Stimulated activated CD8-positive, alpha-beta memory T cell treated with anti-CD3 and anti-CD28 coated beads, Interleukin-2, amount 100 ng/mL, for 48 hours (primary cell): ENCODE measurements at regions not wholly inside any gene's neighbourhood (a gene's known extent, or its start where the extent isn't known, plus 50 kb on each side); places are given as distances from the start of the nearest gene placed in this dataset.
"Not testable (repeated sequence)": the region's sequence is repeated elsewhere in the genome, so short reads cannot be mapped to it uniquely, and the experiment has no call there.

Experiments
- DNase-seq, 2 donors: peaks; one replicate each; pipeline ENCODE4 v3.0.0-alpha.2; 2020; ENCODE audit warnings: low read depth in 2 of 2

DNA sequence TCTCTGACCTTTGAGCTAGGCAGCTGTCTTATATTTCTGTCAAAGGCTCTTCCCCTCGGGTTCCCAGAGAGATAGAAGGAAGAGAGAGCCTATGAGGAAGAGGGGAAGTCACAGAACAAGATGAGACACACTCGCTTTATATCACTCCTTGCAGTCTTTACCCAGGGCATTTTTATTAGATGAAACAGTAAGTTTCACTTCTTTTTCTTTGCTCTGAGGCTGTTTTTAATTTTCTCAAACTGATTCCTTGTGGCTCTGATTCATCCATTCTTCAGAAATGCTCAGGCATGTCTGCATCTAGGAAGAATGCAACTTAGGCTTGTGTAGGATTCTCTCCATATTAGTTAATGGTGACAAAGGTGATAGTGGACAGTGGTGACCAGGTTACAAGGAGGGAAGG, 132.9 kb upstream of the CHD1 start:
- no peak for DNase-seq

DNA sequence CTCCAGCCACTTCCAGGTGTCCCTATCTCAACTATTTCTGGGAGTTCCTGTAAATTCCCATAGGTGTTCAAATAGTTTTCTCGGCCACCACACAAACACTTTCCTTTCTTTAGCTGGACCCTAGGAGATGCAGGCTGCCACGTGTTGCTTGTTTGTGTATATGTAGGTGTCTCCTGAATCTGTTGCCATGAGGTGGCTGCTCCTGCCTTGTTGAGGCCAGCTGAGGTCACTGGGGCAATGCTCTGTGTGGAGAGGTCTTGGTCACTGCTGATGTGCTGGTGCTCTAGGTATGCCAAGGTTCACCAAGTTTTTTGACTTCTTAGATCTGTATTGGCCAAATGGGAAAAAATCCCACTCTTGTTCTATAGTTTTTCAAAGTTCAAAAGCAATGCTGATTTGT, 132.5 kb upstream of the CHD1 start:
- no peak for DNase-seq

DNA sequence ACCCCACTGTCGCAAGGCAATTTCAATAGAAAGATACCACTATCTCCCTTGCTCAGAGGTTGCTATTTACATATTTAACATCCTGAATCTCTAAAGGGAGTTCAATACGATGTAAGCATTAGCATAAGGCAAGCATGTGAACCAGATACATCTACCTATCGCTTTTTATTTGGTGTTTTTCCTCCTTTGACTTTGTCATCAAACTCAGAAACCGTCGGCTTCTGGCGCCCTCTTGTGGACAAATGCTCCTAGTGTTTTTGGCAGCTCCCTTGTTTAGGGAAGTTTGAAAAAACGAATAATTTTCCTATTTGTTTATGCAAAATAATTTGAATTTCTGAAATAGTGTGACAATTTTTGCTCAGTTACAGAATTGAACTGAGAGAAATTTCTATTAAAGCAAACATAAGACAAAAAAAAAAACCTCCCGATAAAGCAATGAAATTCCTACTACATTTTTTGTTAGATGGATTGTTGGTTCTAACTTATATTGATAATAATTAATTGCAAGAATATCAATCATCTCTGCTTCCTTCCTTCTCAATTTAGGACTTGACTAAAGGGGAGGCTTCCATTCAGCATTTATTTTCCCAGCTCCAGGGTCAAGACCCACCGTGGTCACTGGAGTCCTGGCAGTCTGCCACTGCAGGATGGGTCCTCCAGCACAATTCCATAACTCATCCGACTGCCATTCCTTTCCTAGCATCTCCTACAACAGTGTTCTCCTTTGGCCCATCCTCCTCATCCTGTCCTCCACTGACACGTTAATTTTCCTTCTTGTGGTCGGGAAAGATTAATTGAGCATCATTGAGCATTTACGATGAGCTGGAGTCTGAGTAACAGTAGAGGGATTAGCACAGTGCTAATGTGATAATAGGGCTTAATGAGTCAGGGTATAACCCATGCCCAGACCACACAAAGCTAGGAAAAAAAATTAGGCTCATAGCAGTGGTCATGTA, 131.8 kb upstream of the CHD1 start:
- peak; percentile 62 to 74 for DNase-seq

DNA sequence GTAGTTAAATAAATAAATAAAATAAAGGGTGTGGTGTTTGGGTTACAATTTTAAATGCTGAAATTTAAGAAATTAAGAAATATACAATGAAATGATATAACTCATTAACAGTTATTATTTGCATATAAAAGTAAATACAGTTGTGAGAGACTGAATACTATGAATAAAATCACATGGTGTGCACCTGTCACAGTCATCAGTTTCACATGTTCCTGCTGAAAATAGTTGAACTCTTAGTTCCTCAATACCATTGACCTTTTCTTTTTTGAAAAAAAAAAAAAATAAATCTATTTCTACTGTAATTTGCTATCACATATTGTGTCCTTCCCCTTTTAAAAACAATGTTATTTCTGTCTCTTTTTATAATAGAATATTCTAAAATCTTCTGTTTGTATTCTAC, 130.9 kb upstream of the CHD1 start:
- DNase-seq, result no peak

DNA sequence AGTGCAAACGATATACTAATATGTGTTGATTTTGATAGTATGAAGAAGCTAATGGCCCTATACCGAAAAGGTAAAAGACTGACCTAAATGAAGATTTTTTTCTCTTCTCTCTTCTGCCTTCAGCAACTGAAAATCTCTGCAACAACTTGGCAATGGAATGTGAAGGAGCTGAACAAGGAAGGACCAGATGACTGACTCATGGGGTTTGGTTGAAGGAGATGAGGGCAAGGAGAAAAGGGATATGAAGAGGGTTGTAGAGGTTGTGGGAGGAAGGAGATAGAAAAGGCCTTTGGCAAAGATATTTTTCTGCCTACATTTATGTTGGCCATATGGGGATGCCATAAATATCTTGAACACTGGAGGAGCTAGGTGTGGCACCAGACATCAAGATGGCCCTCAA, 129.7 kb upstream of the CHD1 start:
- no peak for DNase-seq

DNA sequence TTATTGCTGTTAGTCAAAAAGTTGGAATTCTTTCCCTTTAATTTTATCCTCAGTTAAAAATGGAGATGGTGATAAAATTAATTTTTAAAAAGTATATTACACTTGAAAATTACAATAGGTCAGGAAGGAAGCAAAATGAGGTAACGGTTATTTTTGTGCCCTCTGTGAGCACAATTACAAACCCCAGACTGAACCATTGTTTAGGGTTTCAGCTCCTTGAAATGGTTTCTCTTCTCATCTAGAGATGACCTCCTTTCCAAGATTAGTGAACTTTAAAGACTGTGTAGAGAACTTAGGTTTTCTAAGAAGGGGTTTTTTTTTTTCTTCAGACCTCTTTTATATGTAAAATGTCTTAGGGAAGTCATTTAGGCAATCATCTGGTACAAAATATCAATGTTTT, 126.2 kb upstream of the CHD1 start:
- no peak for DNase-seq

DNA sequence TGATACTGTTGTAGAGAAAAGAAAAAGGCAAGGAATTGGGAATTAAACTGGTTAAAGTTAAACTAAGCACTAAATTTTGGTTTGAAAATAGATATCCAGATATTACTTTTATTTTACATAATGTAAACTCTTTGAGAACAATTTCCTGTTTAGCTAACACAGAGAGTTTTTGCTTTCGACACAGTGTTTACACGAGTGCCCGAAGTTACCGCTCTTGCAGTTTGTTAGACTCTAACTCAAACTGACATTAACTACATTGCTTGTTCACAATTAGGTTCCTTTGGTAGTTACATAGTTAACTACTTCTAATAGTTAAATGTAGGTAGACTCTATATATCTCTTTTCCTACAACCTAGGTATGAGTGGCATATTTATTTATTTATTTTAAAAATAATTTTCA, 117.1 kb upstream of the CHD1 start:
- DNase-seq, result no peak

DNA sequence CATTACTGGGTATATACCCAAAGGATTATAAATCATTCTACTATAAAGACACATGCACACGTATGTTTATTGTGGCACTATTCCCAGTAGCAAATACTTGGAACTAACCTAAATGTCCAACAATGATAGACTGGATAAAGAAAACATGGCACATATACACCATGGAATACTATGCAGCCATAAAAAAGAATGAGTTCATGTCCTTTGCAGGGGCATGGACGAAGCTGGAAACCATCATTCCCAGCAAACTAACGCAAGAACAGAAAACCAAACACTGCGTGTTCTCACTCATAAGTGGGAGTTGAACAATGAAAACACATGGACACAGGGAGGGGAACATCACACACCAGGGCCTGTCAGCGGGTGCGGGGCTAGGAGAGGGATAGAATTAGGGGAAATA, 114.5 kb upstream of the CHD1 start:
- not testable (repeated sequence) for DNase-seq

DNA sequence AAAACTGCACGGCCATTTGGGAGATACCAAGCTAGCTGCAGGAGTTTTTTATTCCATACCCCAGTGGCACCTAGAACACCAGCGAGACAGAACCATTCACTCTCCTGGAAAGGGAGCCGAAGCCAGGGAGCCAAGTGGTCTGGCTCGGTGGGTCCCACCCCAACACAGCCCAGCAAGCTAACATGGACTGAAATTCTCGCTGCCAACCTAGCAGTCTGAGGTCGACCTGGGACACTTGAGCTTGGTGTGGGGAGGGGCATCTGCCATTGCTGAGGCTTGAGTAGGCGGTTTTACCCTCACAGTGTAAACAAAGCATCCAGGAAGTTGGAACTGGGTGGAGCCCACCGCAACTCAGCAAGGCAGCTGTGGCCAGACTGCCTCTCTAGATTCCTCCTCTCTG, 108.9 kb upstream of the CHD1 start:
- DNase-seq, result peak in 1 of 2 donors; percentile 10

DNA sequence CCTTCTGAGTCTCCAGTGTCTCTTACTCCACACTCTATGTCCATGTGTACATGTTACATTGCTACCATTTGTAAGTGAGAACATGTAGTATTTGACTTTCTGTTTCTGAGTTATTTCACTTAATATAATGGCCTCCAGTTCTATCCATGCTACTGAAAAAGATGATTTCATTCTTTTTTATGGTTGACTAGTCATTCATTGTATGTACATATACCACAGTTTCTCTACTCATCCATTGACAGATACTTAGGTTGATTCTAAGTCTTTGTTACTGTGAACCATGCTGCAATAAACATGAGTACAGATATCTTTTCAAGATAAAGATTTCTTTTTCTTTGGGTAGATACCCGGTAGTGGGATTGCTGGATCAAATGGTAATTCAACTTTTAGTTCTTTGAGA, 107.1 kb upstream of the CHD1 start:
- no peak for DNase-seq

DNA sequence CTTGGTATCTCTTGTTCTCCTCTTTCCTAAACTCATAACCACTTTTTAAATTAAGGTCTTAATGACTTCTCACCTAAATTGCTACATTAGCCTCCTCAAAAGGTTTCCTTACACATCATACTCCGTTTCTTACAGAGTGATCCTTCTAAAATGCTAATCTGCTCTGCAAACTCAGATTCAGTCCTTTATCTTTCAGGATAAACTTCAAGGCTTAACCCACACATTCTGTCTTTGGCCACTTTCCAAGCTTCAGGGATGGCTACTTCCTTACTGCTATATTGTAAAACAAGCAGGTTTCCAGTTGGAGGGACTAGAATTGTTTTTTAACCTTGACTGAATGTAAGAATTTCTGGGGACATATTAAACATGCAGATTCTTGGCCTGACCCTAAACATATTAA, 105.5 kb upstream of the CHD1 start:
- no peak for DNase-seq

DNA sequence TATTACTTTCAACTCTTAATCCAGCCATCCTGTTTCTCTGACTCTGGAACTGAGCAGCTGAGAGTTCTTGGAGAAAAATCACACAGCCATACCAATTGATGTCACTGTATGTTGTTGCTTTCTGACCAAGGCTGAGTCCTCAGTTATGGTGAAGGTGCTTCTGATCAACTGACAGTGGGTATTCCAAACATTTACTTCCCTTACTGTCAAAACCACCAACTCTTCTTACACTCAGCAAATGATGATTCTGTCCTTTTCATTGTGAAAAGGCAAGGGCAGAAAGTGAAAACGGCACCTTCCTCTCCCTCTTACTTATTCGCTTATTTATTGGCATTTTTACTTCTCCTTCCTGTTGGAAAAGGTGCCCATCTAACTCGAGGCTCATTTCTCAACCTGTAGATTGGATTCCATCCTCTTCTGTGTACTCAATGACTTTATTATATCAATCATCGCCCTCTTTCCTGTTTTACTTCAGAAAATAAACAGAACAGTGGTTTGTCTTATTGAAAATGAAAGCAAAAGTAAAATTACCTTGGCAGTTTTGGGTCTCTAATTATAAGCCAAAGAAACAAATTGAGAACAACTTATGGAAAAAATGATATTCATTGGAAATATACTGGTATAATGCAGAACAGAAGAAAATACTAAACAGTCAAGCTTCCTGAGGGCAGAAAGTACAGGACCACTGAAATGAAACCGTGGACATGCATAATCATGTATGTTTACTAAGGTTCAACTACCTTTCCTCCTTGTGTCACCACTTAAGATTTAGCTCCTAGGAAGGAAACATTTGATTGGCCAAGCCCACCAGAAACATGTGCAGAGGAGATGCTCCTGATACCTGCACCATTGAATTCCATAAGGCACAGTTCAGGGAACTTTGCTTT, 104.5 kb upstream of the CHD1 start:
- no peak for DNase-seq

DNA sequence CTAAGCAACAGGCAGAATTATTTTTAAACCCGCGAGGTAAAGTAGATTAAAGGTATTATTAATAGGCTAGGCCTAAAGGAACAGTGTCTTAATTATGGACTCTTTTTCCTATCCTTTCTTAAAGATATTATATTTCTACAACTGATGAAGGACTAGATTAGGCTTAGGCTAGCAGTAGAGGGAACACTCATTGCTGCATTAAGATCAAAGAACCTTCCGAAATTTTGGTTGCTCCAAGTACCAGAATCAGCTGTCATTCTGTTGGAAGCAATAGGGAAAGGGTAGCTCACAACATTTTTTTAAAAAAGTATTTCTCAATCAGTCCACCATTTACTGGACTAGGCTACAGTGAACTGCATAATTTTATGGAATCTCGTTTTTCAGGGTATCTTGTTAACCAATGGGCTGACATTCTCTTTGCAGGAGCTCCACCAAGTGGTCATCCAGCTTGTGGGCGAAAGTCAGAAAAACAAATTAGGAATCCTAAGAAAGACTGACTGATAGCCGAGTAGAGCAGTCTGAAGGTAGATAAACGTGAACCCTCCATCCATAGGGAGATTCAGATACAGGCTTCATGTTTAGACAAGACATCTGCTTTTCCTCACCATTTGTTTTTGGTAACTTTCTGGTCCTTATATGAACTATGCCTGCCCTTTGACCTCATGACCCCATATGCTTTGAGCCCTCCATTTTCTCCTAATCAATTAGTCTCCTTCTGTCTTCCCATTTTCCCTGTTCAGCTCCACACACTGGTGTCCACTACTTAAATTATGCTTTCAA, 103.6 kb upstream of the CHD1 start:
- no peak for DNase-seq

DNA sequence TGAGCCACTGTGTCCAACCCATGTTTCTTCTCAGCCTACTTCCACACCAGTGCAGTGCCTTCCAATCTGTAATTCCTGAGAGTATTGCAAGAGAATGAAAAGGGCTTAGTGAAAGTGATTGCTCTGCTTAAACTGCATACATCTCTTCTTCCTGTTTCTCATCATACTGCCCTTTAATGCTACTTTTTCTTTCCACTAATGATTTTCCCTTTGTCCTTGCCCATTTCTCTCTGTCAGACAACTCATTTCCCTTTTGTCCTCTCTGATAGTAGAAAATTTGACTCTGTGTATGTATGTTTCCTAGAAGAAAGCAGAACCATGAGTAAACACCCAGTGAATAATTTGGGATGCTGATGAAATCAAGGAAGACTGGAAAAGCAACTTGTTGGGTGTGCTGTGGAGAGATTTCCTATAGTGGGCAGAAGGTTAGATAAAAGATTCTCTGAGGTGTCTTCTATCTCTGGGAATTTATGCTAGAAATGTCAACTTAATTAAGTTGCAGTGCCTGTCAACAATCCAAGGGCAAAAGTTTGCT, 102.2 kb upstream of the CHD1 start:
- DNase-seq, result no peak

DNA sequence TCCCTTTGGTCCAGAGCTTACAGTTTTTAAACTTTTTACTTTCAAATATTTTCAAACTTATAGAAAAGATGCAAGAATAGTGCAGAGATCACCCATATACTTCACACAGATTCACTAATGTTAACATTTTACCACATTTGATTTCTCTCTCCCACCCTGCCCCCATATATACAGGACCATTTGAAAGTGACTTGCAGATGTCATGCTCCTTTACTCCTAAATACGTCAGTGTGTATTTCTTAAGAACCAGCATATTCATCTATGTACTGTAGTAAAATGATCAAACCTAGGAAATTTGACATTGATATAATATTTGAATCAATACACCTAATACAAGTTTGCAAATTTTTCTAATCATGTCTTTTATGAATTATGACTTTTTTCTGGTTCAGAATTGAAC, 100.4 kb upstream of the CHD1 start:
- no peak for DNase-seq

DNA sequence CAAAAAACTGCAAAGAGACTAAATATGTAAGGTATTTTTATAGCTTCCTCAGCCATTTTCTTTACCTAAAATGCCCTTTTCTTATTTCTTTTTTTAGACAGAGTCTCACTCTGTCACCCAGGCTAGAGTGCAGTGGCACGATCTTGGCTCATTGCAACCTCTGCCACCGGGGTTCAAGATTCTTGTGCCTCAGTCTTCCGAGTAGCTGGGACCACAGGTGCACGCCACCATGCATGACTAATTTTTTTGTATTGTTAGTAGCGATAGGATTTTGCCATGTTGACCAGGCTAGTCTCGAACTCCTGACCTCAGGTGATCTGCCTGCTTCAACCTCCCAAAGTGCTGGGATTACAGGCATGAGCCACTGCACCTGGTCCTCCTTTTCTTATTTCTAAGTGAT, 99.4 kb upstream of the CHD1 start:
- DNase-seq, result not testable (repeated sequence)

DNA sequence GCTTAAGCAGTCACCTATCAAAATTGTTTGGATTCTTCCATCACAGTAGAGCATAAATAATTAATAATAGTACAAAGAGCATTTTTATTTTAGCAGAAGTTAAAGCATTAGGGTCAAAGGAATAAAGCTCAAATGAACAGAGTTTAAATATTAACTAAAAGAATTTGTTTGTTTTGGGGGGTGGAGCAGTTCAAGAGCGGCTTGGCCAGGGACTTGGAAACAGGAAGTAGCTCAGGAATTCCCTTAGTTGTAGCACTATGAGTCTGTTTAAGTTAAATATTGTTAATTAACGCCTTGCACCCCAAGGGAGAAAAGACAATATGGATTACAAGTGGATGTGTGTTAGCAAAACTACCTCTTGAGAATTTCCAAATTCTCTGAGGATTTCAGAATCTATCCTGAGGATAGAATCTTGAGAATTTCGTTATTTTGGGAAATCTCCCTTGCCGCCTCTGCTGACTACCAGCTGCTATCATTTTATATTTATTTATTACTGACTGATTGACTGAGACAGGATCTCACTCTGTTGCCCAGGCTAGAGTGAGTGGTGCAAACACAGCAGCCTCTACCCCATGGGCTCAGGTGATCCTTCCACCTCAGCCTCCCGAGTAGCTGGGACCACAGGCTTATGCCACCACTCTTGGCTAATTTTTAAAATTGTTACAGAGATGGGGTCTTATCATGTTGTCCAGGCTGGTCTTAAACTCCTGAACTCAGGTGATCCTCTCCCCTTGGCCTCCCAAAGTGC, 96.7 kb upstream of the CHD1 start:
- DNase-seq, result no peak

DNA sequence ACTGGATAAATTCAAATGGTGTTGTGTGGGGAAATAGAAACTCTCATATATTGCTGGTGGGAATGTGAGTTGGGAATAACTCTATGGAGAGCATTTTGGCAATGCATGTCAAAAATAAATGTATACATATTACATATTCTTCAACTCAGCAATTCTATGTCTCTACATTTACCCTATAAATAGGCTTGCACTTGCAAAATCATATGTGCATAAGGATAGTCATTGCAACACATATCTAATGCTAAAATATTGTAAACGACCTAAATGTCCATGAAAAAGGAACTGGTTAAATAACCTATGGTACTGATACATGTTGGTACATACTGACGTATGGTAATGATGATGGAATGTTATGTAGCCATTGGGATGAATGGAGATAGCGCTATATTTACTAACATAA, 94.5 kb upstream of the CHD1 start:
- no peak for DNase-seq

DNA sequence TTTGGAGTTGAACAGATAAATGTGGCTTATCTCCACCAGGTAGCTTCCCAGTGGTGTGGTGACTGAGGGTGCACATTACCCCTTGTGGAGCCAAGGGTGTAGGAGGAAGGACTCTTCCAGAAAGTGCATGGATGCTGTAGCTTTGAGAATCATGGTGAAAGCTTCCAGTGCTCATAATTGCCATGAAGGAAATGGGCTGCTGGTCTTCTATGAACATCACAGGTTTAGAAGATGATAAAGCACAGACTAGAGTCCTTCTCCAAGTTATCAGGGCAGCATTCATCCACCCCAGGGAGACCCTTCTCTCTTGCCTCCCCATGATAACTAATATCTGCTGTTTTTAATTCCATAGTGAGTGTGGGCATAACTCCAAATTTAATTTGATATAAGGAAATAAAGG, 93.4 kb upstream of the CHD1 start:
- DNase-seq, result no peak

DNA sequence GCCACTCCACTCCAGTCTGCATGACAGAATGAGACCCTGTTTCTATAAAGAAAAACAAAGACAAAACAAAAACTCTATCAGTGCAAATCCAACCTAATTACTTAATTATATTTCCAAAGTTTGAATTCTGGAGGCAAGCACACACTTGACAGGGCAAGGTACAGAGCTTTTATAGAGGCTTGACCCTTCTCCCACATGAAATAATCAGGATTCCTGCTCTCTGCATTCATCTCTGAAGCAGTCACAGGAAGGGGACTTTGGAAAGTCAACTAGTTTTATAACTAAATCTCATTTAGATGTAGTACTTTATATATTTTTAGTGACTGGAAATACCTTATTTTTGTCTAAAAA, 91.9 kb upstream of the CHD1 start:
- DNase-seq, result no peak
